ENCODE measurements at regions not wholly inside any gene's neighbourhood (a gene's known extent, or its start where the extent isn't known, plus 50 kb on each side); places are given as distances from the start of the nearest gene placed in this dataset.

DNA sequence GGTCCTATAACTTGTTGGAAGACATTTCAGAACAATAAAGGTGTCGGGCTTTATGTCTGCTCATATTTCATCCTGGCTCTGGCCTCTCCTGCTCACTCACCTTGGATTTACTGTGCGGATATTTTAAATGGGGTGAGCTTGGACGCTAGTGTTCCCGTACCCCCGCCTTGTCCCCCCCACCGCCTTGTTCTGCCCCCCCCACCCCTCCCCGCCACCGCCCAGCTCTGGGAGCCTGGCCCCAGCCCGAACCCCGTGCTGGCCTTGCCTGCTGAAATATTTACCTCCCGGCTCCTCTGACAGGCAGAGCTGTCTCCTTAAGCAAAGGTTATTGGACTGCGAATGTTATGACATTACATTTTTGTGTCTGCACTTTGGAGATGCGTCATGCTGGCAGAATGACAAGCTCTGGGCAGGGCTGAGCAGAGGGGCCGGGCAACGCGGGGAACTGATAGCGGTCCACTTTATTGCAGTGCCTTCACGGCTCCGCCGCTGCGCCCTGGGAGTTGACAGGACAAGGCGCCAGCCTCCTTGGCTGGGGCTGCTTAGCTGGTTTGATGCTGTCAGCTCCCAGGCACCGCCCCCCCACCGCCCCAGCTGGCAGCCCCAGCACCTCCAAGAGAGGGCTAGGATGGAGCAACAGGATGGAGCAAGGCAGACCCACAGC lies 222.5 kb upstream of the GSE1 start:
- peak; percentile 97 for DNase-seq (ENCODE audit: low spot score)

DNA sequence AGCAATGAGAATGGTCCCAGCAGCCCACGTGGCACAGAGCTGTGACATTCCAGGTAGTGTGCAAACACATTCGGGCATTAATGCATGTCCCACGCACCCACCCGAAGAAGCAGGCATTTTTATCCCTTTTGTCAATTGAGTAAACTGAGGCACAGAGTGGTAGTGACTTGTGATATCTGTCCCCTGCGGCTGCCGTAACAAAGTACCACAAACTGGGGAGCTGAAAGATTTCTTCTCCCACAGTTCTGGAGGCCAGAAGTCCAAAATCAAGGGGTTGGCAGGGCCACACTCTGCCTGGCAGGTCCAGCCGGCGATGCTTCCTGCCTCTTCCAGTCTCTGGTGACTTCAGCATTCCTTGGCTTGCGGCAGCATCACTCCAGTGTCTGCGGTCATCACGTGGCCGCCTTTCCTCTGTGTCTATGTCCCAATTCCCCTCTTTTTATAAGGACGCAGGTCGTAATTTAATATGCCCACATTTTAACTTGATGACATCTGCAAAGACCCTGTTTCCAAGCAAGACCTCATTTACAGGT lies 221.9 kb upstream of the GSE1 start:
- DNase-seq (ENCODE audit: low spot score), result no peak

DNA sequence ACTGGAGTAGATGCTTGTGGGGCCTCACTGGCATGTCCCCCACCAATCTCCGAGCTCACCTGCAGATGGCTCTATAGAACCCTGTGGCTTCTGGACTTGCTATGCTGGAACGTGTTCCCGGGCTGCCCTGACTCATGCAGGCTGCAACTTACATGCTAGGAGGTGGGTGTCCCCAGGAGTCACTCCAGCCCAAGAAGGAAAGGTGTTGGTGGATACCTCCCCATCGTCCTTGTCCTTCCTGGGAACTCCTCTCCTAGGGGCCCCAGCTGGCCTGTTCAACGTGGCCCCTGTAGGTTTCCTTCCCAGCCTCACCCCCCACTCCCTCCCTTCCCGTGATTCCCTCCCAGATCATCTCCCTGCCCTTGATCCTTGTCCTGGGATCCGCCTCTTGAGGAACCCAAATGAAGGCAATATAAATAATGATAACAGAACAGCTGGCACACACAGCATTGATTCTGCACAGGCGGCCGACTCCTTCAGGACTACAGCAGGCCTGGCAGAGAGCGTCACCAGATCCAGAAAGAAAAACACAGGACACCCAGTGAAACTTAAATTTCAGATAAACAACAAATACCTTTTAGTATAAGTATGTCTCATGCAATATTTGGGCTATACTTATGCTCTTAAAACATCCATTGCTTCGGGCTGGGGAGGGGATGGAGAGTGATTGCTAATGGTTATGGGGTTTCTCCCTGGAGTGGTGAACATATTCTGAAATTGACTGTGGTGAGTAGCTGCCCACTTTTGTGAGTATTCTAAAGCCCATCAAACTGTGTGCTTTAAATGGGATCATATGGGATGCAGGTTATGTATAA lies 221.1 kb upstream of the GSE1 start:
- DNase-seq (ENCODE audit: low spot score), result no peak

DNA sequence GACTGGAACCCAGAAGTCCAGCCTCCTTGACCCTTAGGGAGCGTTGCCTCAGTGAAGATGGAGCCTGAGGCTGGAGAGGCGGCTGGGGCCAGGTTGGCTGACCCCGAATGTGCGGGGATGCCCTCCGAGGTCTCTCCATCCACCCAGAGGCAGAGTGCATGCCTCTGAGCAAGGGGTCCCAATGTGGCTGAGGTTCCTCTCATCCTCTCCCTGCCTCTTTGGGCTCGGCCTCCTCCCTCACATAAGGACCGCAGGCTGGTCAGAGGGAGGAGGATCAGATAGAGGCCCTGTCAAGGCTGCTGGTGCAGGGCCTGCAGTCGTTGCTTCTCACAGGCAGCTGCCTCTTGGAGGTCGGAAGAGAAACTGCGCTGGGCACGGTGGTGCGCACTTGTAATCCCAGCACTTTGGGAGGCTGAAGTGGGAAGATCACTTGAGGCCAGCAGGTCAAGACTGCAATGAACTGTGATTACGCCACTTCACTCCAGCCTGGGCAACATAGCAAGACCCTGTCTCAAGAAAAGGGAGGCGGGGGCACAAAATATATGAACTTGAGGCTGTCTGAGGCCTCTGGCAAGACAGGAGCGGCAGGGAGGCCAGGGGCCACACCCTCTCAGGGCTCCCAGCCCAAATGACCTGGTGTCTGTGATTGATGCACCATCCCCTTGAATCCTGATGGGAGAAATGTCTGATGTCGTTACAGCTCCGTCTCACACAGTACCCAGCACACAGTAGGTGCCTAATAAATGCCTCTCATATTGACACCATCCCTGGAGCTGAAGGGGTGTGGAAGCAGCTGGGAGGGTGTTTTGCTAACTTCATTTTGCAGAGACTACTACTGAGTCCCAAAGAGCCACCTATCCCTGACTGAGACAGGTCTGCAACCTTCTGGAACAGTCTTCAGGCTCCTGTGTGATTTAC lies 220.1 kb upstream of the GSE1 start:
- DNase-seq (ENCODE audit: low spot score), result no peak

DNA sequence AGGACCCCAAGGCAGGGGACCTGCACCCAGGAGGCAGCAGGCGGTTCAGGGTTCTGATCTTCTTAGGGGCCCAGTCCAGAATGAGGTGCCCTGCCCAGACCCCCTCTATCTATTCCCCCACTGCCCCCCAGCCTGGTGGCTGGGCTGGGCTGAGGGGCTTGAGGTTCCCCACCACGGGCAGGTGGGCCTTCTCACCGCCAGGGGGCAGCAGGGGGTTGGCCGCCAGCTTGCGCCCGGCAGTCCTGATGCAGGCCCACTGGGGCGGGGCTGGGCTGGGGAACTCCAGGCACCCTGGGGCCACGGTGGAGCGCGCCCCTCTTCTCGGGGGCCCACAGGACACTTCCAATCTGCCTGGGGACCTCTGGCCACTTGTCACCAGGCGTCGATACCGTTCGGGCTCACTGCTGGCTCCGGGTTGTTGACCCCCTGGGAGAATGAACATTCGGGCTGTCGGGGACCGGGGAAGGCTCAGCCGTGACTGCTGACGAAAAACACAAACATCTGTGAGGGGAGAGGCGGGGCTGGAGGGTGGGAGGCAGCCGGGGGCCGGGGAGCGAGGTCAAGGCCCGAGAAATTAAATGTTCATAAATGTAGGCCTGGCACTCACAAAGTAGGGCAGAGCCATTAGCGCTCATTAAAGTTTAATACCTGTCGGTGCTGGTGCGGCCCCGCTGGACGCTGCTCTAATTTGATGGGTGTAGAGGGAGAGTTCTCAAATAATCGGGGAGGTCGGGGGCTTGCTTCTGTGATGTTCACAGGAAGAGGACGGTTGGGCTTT lies 219.3 kb upstream of the GSE1 start:
- no peak for DNase-seq (ENCODE audit: low spot score)

DNA sequence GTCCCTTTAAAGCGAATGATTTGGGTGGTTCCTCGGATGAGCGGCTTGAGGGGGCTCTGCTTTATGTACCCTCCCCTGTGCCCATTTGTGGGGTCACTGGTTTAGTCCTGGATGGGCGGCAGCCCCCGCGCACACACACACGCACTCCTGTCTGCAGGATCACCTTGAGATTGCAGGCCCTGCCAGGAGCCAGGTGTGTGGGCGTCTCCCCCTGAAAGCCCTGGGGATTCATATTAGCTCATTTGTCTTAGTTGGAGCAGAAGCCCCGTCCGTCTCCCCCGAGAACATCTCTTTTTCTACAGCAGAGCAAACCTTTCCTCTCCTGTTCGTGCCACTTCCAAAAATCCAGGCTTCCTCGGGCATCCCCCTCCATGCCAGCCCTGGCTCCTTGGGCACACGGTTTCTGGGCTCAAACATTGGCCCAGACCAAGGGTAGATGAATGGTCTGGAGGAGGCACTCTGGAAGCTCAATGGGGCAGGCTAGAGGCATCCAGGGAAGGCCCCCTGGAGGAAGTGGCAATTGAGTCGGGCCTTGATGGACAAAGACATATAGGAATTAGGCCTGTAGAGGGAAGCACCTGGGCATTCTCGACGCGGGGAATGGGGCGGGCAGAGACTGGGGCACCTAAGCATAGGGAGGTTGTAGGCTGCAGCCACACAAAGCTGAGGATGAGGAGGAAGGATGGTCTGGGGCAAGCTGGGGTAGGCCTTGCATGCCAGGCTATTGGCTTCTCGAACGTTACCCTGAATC lies 218.5 kb upstream of the GSE1 start:
- no peak for DNase-seq (ENCODE audit: low spot score)

DNA sequence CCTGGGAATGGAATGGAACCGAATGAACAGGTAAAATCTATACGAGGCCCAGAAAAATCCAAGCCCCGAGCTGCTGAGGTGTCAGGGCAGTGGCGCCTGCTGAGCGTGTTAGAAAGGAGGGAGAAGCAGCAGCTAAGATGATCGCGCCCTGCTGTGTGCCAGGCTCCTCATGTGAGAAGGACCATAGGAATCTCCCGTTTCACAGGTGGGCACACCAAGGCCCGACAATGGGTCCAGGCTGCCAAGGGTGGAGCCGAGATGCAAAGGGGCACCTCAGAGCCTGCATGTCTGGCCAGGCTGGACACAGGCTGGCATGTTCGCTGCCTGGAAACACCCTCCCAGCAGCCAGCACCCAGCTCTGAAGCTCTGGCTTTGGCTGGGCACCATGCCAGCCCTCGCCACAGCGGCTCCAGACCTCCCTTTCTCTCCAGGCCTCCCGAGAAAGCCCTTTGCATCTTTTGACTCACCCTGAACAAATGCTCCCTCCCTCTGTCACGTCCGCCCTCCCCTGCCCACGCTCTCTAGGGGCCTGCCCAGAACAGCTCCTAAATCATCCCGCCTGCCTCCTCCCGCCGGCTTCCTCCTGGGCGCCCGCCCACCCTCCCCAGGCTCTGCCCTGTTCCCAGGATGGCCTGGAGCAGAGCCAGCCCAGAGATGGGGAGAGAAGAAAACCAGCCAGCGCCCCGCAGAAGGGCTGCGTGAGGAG lies 217.8 kb upstream of the GSE1 start:
- DNase-seq (ENCODE audit: low spot score), result peak; percentile 99

DNA sequence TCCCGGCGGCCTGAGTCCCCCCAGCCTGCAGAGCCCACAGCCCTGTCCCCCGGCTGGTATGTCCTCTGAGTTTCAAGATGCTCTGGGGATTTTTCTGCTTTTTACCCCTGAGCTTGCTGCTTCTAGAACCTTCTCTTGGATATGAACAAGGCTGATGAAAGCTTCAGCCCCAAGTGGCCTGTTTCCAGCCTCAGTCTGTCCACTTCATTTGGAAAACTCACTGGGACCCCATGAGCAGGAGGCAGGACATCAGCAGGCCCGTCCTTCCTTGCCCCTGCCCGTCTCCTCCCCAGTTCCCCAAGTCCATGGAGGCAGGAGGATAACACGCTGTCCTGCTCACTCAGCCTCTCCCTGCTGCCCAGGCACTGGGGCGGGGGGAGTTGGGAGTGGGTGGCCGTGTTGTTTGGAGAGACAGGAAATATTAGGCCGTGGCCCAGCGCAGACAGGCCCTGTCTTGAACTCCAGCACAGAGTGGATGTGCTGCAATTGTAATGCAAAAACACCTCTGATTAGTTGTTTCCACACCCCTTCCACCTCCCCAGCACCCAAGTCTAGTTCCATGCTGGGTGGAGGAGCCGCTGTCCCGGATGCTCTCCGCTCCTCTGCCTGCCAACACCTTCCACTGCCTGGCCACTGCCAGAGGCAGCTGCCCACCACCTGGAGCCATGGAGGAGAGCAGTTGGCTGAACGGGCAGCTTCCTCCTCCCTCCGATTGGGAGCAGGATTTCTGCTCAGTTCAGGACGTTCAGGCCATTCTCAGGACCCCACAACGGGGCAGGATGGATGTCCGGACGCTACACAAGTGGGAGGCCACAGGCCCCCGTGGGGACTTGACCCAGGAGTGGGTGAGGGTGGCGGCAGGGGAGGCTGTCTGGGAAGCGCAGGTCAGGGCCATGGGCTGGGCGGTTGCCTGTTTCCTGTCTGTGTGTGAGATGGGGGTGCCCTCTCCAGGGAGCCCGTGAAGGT lies 216.9 kb upstream of the GSE1 start:
- peak; percentile 46 for DNase-seq (ENCODE audit: low spot score)

DNA sequence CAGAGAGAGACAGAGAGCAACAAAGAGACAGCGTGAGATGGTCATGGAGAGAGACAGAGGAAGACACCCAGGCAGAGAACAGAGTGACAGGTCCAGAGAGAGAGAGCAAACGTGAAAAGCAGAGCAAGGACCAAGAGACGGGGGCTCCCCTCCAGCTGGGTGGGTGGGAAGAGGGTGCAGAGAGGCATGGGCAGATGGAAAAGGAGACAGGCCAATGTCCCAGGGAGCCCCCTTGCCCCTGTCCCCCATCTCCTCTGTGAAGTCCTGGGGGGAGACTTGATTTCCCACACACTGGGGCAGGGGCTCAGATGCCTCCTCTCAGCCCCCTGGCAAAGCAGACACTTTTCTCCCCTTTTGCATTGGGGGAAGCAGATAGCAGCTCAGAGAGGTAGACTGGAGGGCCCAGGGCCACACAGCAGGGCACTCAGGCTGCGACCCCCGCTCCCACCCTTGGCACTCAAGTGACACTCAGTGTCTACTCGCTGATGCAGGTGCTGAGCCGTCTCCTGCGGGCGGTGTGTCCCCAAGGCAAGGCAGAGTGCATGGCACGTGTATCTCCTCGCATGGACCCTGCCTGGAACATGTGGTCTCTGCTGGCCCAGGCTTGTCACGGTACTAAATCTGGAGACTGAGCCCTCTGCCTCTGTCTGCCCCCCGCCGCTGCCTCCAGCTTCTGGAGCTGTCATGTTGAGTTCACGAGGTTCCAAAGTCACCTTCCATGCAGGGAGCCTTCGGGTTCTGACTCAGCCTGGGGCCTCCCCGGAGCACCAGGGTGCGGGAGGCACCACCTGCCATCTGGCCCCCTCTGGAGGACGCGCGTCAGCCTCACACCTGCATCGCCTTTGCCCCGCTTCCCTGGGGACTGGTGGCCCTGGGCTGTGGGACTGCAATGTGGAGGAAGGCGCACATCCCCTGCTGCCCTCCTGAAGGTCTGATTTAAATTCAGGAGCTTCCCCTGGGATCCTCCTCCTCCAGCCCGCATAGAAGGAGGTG lies 215.9 kb upstream of the GSE1 start:
- peak; percentile 63 for DNase-seq (ENCODE audit: low spot score)

DNA sequence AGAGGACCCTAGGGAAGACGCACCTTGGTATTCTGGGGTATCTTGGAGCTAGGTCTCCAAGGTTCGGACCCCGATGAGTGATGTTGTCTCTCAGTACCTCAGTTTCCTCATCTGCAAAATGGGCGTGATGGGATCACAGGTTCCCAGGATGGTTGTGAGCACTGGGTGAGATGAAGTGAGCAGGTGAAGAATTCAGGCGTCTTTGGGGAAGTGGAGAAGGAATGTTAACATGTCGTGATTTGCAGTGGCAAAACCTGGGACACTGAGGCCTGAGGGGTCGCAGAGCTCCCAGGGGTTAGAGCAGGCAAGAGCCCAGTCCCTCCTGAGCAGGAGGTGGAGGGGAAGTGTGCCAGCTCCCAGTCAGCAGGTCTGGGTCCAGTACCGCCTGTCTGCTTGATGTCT lies 215.1 kb upstream of the GSE1 start:
- no peak for DNase-seq (ENCODE audit: low spot score)

DNA sequence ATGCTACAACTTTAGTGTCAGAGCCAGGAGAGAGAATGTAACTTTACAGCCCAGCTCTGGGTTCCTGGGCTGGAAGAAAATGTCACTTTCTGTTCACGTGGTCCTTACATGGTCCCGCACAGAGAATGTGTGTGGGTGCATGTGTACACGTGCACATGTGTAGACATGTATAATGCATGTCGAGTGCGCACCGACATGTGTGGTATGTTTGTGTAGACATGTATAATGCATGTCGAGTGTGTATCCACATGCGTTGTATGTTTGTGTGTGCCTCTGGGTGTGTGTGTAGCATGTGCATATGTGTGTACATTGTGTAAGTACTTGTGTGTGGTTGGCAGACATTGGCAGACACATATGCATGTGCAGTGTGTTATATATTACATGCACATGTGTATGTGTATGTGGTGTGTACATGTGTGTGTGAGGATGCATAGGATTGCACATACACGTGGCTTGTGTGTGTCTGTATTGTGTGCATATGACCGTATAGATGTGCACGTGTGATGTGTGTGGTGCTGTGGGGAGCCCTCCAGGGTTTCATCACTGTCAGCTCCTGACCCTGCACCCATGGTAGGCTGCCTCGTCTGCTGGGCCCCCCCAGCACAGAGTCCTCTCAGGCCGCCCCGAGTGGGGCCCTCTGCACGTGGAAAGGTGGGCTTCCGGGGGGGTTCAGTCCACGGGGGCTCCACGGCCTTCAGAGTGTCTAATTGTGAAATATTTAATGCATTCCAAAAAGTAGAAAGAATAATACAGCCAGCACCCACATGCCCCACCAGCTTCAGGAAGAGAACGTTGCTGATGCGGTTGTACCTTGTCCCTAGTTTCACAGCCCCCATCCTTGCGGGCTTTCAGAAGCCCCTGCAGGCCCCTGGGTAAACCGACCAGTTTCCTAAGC lies 214.2 kb upstream of the GSE1 start:
- DNase-seq (ENCODE audit: low spot score), result no peak

DNA sequence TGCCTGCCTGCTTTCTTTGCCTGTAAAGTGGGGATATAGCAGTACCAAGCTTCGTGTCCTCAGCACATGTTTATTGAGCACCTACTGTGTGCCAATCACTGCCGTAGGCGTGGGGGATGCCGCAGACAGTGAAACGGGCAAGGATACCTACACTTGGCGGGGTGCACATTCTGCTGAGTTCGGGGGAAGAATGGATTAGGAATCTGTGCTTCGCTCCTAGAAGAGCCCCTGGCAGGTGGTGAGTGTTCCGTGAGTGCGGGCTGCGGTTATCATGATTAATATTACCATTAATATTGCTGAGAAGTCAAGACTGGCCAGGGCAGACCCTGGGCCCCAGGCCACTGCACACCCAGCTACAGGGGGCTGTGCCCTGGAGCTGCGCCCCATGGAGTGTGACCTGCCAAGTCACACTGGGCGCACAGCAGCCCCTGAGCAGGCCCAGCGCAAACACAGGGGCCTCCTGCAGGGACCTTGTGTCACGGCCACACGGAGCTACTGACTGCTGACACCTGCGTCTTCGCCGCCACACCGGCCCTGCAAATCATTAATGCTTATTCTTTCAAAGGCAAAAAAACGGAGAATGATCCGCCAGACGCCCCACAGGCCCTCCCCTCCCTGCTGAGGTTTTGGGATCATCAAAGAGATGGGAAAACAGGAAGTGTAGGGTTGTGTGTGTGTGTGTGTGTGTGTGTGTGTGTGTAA lies 213.4 kb upstream of the GSE1 start:
- DNase-seq (ENCODE audit: low spot score), result no peak

DNA sequence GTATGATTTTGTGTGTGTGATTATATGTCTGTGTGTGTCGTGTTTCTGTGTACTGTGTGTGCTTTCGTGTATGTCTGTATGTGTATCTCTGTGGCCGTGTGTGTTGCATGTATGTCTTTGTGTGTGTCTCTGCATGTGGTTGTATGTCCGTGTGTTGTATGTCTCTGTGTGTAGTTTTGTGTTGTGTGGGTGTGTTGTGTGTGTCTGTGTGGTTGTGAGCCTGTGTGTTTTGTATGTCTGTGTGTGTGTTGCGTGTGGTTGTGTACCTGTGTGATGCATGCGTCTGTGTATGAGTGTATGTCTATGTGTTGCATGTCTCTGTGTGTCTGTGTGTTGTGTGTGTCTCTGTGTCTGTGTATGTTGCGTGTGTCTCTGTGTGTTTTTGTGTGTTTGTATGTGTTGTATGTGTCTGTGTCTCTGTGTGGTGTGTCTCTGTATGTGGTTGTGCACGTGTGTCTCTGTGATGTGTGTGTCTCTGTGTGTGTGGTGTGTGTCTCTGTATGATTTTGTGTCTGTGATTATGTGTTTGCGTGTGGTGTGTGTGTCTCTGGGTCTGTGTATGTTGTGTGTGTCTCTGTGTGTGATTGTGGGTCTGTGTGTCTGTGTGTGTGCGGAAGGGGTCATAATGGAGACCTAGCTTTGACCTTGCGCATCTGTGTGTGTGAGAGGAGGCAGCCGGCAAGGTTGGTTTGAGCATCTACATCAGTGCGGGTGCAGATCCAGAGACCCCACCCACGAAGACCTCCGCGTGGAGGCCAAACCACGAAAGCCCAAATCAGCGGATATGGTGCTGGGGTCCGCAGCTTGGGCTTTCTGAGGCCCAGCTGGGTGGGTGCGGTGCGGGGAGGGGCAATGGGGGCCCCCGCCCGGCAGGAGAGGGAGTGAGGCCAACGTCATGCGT lies 212.6 kb upstream of the GSE1 start:
- no peak for DNase-seq (ENCODE audit: low spot score)

DNA sequence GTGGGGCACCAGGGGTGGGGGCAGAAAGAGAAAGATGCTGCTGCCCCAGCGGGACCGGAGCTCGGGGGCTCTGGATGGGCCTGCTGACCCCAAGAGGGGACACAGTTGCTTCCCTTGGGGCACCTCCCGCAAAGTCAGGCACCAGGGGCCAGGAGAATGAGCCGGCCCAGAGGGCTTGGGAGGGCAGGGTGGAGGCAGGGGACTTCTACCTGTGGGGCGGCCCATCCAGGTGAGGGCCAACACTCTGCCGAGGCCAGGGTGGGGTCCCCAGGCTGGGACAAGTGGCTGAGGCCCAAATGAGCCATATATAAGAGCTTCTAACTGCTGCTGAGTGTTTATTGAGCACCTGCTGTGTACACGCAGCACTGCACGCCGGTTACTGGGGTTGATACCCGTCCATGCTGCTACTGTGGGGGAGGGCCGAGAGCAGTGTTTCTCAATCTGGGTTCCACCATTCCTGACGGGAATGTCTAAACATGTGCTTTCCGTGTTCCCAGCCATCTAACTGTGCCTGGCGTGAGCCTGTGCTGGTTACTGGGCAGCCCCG lies 211.7 kb upstream of the GSE1 start:
- DNase-seq (ENCODE audit: low spot score), result no peak
